ENCODE measurements at regions not wholly inside any gene's neighbourhood (a gene's known extent, or its start where the extent isn't known, plus 50 kb on each side); places are given as distances from the start of the nearest gene placed in this dataset.
"Not testable (repeated sequence)": the region's sequence is repeated elsewhere in the genome, so short reads cannot be mapped to it uniquely, and the experiment has no call there.

DNA sequence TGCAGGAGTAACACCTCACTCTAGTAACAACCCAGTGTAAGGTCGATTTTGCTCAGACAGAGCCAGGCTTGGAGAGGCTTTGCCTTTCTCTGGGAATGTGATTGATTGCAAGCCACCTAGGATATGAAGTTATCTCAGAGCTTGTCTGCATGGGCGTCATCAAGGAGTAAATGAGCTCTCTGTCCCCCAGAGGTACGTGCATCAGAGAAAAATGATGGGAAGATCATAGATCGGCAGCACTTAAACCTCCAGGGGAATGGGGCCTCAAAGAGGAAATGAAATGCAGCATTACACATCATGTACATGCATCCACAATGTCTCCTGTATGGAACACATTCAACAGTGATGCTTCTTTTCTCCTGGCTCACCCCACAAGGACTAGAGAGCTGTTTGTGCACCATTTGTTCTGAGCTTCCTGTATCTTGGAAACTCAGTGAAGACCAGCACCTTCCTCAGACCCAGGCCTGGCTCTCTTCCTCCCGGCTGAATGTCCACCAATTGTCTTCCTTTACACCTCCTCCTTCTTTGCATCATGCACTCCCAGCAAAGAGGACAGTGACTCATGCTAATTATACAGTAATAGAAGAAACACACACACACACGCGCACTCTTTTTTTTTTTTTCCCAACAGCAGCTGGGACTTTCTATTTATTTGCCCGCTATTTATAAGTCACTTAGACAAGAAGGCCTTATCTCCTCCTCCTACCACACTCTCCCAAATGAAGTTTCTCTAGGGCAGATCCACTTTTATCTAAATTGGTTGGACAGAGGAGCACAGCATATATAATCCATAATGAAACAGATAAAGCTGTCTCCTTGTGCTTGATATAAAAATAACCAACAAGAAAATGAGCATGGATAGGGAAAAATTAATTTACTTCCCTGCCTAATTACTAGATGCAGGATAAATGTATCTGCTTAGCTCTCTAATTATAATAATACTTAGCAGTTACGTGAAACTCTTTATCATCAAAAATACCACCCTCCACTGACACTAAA, 990.7 kb downstream of the CCSER2 start:
- no peak for DNase-seq (ENCODE audit: low read depth)

DNA sequence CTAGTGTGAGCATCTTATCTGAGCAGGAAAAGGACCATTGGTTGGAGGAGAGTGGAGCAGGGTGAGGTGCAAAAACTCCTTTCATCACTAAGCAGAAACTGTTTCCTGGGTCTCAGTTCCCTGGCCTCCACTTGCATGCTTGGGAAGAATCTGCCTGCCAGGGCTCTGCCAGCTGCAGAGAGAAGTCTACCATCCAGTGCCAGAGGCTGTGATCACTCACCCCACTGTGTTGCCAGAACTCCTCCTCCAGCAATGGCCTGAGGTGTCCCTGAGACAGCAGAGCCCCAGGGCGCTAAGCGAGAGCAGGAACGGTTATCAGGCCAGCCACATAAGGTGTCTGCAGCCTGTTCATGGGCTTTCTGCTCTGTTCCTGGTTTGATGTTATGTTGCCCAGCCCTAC, 991.4 kb downstream of the CCSER2 start:
- no peak for DNase-seq (ENCODE audit: low read depth)

DNA sequence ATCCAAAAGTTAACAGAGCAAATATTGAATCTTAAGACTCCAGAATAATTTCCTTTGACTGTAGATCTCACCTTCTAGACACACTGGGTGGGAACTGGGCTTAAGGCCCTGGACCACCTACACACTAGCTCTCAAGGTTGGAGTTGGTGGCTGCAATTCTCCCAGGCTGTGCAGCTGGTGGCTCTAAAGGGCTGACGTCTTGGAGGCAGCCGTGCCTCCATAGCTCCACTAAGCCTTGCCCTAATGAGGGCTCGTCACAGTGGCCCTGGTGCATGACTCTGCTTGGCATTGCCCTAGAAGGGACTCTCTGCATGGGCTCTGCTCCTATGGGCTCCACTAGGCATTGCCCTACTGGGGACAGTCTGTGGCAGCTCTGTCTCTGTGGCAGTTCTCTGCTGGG, 1005.2 kb downstream of the CCSER2 start:
- no peak for DNase-seq (ENCODE audit: low read depth)

DNA sequence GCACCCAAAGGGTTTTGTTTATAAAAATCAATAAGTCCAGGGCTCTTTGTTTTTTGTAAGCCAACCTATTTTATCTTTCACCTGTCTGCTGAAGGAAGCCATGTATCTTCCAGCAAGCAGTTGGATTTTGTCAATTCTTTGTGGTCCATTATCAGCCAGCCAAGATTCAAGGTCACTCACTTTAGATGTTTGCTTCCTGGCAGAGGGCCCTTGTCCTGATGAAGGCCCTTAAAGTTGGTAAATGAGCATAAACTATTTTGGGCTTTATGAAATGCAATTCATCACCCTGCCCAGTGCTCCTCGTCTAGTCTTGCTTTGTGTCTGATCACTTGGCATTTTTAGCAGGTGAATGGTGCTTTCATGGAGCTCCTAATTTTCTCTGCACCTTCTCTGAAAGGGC, 1004.2 kb downstream of the GRID1 start:
- no peak for DNase-seq (ENCODE audit: low read depth)

DNA sequence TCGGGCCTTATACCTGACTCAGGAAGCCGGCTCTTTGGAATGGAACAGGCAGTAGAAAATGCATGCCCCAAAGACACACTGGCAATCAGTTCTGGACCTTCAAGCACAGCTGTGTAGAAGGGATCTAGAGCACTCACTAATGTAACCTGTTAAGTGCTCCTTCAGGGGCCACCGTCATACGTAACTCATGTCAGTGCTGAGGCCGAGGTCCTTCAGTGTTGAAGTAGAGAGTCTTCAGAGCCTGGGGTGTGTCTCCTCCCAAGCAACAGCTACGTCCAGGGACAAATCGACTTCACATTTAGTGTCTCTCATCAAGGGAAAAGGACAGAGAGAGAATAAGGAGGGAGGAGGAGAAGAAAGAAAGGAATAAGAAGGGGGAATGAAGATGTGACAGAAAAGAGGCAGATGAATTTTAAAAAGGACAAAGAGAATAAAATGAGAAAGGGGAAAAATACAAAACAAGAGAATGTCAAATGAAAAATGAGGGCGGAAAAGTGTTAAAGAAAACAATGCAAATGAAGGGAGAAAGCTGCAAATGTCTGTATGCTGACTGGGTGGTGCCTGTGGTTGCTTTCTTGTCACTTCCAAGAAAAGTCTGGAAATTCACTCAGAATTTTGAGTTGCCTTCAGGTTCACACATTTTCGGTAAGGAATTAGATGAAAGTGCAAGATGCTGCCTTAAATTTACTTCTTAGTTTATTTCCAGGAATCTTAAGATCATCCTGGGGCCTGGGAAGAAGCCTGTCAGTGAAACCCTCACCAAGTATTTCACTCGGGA, 989.4 kb downstream of the GRID1 start:
- DNase-seq (ENCODE audit: low read depth): no peak

DNA sequence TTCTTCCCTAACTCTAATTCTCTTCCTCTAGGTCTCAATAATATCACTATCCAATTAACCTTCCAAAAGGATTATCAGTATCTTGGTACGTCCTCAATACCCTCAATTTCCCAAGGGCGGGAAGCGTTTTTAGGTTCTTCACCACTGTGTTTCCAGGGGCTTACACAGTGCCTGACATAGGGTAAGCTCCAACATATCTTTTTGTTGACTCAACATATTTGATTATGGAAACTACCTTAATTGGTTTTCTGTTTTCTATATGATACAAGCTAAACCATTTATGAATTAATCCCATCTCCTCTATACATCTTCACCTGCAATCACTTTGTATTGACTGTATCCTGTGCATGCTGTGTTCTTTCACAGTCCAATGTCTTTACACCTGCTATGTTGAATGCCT, 987.3 kb downstream of the GRID1 start:
- no peak for DNase-seq (ENCODE audit: low read depth)

DNA sequence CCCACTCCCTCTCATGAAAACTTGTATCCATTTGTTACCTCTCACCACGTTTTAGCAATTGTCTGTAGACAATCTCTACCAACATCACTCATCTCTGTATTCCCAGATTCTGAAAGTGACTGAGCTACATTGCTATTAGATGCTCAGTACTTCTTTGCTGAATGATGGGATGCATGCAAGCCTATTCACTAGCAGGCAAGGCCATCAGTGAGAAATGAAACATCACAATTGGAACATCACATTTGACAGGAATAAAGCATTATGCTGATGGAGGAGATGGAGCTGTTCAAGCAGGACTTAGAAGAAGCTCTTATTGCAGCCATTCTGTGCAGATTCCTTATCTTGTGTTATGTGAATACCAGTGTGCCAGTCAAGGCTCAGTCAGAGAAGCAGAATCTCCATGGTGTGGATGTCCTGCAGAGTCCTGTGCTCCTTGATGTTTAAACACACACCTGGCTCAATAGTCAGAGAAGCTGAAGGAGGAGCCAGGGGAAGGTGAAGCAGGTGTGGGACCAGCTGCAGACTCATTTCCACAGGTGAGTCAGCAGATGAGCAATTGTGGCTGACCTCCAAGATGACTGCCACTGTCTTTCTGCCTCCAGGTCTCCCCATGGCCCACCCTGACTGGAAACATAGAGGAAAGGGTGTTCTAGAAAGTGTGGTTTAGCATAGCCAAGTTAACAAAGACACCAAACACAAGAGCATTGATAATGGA, 965.5 kb downstream of the GRID1 start:
- DNase-seq (ENCODE audit: low read depth): no peak

DNA sequence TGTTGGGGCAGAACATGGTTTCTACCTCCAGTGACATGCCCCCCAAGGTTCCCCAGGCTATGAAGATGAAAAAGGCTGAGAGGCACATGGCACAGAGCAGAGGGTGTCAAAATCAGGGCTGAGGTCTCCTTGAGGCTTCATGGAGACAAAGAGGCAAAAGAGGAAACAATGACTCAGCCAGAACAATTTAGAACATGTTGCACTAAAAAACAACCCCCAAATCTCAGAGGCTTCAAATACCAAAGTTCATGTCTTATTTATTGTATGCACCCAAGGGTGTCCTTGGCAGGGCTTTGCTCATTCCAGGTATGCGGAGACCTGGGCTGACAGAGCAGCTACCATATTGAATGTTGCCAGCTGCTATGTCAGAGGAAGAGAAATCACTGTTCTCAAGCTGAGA, 964.1 kb downstream of the GRID1 start:
- DNase-seq (ENCODE audit: low read depth): no peak

DNA sequence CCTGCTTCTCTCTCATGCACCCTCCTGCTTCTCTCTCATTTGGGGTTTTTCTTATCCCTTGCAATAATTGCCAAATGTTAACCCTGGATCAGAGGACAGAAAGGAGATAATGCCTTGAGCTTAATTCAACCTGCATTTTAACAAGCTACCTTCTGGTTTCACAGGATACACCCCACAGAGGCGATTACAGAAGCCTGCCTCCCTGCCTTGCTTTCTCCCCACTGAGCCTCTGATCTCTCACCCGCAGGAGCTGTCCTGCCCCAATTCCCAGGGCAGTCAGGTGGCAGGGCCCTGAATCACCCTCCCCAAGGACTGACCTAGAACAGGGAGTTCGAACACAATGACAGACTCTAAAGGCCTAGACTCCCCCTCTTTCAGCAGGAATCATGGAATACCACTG, 959.5 kb downstream of the GRID1 start:
- no peak for DNase-seq (ENCODE audit: low read depth)

DNA sequence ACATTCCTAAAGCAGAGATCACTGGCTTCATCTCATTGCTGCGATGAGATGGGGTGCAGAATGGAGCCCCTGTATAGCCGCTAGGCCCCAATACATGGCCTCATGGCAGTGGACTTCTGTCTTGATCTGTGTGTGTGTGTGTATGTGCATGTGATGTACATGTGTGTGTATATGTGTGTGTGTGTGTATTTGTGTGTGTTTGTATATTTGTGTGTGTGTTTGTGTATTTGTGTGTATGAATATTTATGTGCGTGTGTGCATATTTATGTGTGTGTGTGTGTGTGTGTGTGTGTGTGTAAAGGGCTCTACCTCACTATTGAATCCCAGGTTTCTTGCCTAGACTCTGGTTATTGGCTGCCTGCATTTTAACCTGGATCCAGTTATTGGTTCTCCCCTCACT, 958.2 kb downstream of the GRID1 start:
- DNase-seq (ENCODE audit: low read depth): no peak

DNA sequence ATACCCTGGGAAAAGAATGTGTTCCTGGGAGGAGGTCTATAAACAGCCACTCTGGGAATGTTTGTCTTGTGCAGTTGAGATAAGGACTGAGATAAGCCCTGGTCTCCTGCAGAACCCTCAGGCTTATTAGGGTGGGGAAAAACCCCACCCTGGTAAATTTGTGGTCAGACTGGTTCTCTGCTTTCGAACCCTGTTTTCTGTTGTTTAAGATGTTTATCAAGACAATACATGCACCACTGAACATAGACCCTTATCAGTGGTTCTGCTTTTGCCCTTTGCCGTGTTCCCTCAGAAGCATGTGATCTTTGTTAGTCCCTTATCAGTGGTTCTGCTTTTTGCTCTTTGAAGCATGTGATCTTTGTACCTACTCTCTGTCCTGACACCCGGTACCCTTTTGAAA, 956.0 kb downstream of the GRID1 start:
- DNase-seq (ENCODE audit: low read depth): not testable (repeated sequence)

DNA sequence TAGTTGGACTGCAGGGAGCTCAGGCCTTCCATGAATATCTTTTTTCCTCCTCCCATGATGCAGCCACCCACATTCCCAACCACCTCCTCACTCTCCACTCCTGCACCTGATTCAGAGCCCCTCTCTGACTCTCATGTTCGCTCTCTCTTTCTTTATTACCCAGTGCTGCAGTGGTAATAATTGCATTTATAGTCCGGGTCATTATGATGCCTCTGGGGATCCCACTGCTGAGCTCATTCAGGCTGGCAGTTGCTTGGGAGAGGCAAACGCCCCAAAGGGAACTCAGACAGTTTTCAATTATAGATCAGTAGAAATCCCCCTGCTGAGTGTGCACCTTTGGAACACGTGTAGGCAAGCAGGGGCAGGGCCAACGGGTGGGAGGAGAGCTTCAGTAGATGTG, 953.0 kb downstream of the GRID1 start:
- no peak for DNase-seq (ENCODE audit: low read depth)

DNA sequence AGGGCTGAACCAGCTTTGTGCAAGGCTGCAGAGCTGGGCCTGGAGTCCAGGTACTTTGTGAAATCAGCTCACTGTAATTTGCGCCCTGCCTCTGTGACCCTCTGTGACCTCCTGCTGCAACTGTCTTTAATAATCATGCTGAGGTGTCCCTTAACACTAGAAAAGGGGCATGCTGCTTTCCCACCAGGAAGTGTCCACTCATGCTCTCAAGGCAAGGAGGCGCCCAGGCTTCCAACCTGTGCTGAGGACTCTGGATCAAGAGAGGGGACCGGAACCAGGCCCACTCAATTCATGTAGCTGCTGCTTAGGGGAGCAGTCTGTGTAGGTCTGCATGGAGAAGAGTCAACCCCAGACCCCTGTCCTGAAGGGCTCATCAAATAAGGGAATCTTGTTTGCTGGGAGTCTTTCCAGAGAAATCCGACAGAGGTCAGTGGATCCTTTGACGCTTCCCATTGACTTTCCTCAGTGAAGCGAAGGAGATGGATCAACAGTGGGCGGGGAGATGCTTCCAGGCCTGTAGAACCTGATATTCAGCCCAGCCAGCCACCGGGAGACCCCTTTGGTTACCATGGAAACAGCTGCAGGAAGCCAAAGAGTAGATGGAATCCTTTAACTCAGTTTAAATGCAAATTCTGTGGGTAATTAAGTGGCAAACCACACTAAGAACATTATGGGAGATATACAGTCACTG, 945.9 kb downstream of the GRID1 start:
- DNase-seq (ENCODE audit: low read depth): no peak

DNA sequence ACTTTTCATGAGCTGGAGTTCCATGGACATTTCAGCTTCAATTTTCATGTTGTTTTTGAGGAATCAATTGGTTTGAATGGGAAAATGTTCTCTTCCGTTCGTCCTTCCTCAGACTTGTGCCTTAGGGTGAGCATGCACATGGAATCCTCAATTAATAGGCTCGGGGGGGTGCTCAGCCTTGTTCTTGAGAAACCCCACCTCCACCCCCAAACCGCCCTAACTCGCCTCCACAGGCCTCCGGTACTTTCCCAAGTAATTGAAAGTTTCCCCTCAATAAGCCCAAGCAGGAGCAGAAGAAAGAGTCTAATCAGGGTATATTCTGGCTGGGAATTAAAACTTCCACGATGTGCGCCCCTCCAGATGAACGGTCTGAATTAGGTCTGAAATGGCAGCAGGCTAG, 945.2 kb downstream of the GRID1 start:
- no peak for DNase-seq (ENCODE audit: low read depth)

DNA sequence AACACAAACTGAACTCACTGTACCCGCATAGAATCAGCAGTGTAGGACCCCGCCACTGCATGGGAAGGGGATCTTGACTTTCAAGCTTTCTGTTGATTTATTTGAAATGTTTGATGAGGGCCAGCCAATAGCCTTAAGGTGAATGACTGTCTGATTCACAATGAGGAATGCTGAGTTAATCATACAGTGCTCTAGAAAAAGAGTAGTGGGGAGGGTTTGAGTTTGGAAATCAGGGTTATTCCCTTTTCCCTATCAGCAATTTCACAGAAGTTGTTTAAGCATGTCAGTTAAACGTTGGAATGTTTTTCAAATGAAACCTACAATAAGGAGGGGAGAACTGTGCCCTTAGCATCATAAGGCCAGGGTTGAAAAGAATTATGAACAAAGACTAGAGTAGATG, 937.5 kb downstream of the GRID1 start:
- DNase-seq (ENCODE audit: low read depth): no peak

DNA sequence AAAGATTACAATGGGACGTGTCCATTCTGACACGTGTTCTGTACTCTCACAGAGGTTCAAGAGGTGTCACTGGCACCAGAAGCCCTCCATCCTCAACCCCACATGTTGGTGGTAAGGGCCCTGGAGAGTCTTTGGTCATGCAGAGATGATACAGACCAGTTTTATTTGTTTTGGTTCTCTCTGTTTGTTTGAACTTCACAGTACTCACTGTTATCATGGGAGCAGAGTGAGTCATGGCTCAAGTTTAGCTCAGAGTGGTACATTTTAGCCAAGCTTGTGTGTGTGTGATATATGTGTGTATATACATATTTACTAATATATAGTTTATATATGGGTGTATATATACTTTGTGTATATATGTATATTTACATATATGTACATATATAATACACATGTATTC, 935.6 kb downstream of the GRID1 start:
- DNase-seq (ENCODE audit: low read depth): no peak

DNA sequence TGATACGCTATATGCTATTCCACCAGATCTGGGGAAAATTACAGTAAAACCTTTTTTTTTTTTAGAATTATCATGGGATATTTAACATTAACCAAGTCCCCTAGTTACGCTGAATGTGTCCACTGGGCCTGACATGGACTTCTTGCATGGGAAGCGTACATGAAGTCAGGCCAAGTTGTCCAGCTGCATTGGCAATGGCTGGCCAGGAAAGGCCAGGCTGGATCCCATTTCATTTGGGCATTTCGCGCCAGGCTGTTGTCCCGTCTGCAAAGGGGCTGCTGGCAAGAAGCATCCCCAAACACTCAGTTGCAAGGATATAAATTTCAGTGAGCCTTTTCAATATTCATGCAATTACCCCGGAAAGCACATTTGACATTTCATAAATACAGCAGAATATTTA, 933.3 kb downstream of the GRID1 start:
- DNase-seq (ENCODE audit: low read depth): no peak

DNA sequence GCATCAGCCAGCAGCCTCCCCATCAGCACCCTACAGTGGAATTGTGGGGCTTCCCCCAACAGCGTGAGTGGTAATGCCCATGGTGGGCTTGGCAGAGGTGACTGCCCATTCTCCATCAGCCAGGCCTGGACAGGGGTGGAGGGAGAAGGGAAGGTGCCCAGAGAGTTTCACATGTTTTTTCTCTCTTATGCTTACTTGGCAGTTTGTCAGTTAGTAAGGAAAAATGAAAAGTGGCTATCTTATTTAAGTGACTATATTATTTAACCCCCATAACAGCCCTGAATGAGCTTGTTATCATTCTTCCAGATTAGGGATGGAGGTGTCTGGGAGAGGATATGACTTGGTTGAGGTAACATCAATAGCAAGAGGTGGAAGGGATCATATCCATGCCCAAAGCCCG, 921.7 kb downstream of the GRID1 start:
- DNase-seq (ENCODE audit: low read depth): no peak

DNA sequence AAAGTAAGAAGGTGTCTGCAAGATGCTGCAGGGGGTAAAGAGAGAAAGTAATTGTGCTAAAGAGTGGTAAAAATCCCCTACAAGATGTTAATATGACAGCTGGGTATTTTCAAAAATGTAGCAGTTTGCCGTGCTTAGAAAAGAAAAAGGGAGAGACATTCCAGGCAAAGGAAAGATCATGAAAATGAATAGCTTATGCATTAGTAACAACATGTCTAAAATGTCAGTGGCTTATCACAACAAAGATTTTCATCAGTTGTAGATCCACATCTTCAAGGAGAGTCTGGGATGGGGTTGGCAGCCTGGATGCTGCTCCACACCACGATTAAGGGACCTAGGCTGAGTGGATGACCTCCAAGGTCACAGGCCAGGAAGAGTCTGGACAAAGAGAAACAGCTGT, 920.9 kb downstream of the GRID1 start:
- no peak for DNase-seq (ENCODE audit: low read depth)

DNA sequence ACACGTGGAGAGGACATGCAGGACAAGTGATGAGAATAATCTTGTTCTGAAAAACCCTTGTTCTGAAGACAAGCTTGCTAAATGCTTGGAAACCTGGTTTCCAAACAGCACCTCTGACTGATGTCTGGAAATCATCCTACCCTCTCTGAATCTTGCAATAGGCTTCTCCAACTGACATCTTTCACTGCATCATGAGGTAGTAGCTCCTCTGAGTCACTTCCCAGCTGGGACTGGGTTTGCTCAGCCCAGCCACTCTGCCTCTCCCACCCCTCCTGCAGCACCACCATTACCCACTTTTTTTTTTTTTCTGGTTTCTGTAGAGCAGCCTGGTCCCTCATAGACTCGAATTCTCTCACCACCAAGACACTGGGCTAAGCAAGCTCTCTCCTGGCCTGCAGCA, 919.8 kb downstream of the GRID1 start:
- DNase-seq (ENCODE audit: low read depth): no peak

DNA sequence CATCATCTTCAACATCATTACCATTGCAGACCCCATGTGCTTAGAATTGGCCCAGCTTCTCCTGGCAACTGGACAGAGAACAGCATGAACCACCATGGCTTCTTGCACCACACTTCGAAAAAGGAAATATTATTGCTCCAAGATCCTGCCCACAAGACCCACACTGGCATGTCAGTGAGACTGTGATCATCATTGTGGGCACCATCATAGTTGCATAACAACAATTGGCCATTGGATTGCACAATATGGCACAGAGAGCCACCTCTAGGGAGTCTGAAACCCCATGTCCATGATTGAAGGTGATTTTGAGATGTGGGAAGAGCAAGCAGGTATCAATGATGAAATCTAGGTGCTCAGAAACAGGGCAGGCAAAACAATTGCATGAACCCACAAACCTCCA, 918.9 kb downstream of the GRID1 start:
- DNase-seq (ENCODE audit: low read depth): no peak

DNA sequence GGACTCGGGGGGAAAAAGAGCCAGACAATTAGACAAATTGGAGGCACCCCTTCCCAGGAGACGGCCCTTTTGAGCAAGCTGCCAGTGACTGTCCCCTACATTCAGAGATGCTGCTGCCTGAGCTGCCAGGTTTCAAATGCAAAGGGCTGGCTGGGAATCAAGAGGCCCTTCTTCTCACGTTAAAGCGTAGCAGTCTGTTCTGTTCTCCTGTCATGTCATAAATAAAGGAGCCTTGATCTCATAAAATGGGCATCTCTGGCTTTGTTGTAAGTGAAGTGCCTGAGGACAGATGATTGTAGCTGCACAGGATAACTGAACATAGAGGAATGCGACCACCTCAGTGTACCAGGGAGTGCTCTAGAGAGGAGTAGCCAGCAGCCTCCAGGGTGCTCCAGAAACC, 917.9 kb downstream of the GRID1 start:
- DNase-seq (ENCODE audit: low read depth): no peak
